ENCODE measurements at regions not wholly inside any gene's neighbourhood (a gene's known extent, or its start where the extent isn't known, plus 50 kb on each side); places are given as distances from the start of the nearest gene placed in this dataset.

- TF ChIP-seq CTCF (conservative IDR thresholded peaks at IDR 0.05; ENCODE audit: low read depth), result no peak
- ChIA-PET POLR2A (ENCODE audit: low non-redundant PET) (no interaction called here), CTCF (no interaction called here)
- H3K27ac ChIP-seq, result no peak overlapping the region
- no peak for DNase-seq (ENCODE audit: low spot score)
These were observed 128.2 kb upstream of the HES1 start for GRCh38 chr3:194007592-194008337.

GRCh38 chr3:194009019-194009418, 126.9 kb upstream of the HES1 start:
- ChIA-PET CTCF (no interaction called here), POLR2A (ENCODE audit: low non-redundant PET) (no interaction called here)
- TF ChIP-seq CTCF (conservative IDR thresholded peaks at IDR 0.05; ENCODE audit: low read depth), result no peak
- DNase-seq (ENCODE audit: low spot score), result no peak
- no peak overlapping the region for H3K27ac ChIP-seq

GRCh38 chr3:194009892-194010533, 125.9 kb upstream of the HES1 start:
- H3K27ac ChIP-seq, result no peak overlapping the region
- CTCF ChIA-PET, result interaction anchor here (0.6 kb wide), 1 partner anchor 112 kb away, joined by 5 read pairs; no protein-coding TSS in a partner anchor
- no peak for TF ChIP-seq CTCF (conservative IDR thresholded peaks at IDR 0.05; ENCODE audit: low read depth)
- DNase-seq (ENCODE audit: low spot score), result no peak
- POLR2A ChIA-PET (ENCODE audit: low non-redundant PET), result no interaction called here

- no peak for DNase-seq (ENCODE audit: low spot score)
- ChIA-PET CTCF (interaction anchor here (0.6 to 0.7 kb wide), 3 partner anchors 97 to 302 kb away, joined by 3 to 5 read pairs (median 3); no protein-coding TSS in a partner anchor), POLR2A (ENCODE audit: low non-redundant PET) (no interaction called here)
- H3K27ac ChIP-seq, result no peak overlapping the region
- TF ChIP-seq CTCF (conservative IDR thresholded peaks at IDR 0.05; ENCODE audit: low read depth), result no peak
These were observed 124.1 kb upstream of the HES1 start for GRCh38 chr3:194011807-194012206.

GRCh38 chr3:194013928-194014327, 122.0 kb upstream of the HES1 start:
- ChIA-PET POLR2A (ENCODE audit: low non-redundant PET) (no interaction called here), CTCF (no interaction called here)
- no peak for TF ChIP-seq CTCF (conservative IDR thresholded peaks at IDR 0.05; ENCODE audit: low read depth)
- no peak for DNase-seq (ENCODE audit: low spot score)
- H3K27ac ChIP-seq, result no peak overlapping the region

GRCh38 chr3:194014756-194015155, 121.2 kb upstream of the HES1 start:
- no peak for TF ChIP-seq CTCF (conservative IDR thresholded peaks at IDR 0.05; ENCODE audit: low read depth)
- CTCF ChIA-PET, result no interaction called here
- POLR2A ChIA-PET (ENCODE audit: low non-redundant PET), result no interaction called here
- DNase-seq (ENCODE audit: low spot score), result no peak
- no peak overlapping the region for H3K27ac ChIP-seq

Measured in RWPE1 (cell line).